ENCODE measurements at regions not wholly inside any gene's neighbourhood (a gene's known extent, or its start where the extent isn't known, plus 50 kb on each side); places are given as distances from the start of the nearest gene placed in this dataset.

DNA sequence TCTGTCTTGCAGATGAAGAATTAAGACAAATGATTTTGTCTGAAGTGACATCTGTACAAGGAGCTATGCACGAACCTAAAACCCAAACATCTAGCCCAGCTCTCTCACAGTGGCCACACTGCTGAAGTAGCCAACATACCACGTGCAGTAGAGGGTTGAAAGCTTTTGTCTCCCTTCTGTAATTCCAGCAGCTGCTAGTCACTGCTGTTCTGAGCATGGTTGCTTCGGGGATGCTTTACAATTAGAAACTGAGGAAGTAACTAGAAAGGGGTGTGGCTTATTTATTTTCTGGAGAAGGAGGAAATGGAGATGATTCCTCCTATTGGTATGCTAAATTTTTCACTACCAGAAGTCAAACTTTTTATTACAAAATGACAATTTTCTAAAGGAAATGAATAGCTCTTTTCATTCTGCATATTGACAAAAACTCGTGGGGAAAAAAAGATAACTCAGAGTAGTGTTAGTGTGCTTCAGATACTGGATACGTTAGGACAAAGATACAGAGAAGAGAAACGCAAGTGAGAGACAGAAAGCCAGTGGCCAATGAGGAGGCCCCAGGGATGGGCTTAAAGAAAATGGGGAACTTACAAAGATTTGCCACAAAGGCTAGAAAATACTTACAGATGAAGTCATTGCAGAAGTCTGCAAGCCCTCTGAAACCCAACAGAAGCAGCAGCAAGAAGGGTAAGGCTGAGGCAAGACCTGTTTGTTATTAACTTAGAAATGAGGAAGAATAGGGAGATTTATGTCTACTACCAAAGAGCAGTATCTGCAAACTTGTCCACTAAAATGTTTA, 192.7 kb upstream of the MIR17HG start:
- Histone ChIP-seq H3K9me2 (replicated peaks; ENCODE audit: insufficient read depth, low read length) (no peaks in the 10 kb centered on the region), H2AFZ (ENCODE audit: low read length) (no peak overlapping the region), H3K9ac (ENCODE audit: low read length) (no peak overlapping the region), H3K4me2 (ENCODE audit: low read depth, low read length, poor library complexity, severe bottlenecking) (no peak overlapping the region), H3K9me3 (ENCODE audit: low read length) (no peaks in the 10 kb centered on the region), H3K4me1 (ENCODE audit: low read length) (no peaks in the 10 kb centered on the region), H3K36me3 (ENCODE audit: insufficient read depth, low read length) (no peaks in the 10 kb centered on the region), H3K4me3 (ENCODE audit: low read length) (no peak overlapping the region), H3K27ac (ENCODE audit: low read length) (no peak overlapping the region), H4K20me1 (ENCODE audit: insufficient read depth, low read depth, low read length) (no peaks in the 10 kb centered on the region), H3K27me3 (ENCODE audit: low read length) (no peaks in the 10 kb centered on the region), H3K79me2 (ENCODE audit: low read length) (no peaks in the 10 kb centered on the region)
- peak; percentile 48 for DNase-seq

DNA sequence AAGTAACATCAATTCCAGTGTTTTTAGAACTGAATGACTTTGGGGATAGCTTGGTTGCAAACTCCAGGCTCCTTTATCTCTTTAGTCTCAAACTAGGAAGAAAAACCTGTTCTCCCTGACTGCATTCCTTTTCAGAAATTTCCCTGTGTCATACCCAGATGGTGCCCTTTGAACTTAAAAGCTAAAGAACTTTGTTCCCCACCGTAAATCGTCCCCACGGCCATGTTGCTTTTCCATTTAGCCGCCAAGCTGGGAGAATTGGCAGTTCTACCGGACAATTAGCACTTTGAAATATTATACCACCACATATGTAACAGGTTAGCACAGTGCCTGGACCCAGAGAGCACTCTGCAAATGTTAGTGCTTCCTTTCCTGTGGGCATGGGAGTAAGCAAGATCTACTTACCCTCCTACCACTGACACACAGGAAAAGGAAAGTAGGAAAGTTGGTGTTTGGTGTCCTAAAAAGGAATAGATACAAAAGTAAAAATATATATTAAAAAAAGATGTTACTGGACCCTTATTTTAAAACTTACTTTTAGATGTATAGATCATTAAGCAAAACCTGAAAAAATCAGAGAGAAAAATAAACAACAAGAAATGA, 191.9 kb upstream of the MIR17HG start:
- Histone ChIP-seq H2AFZ (ENCODE audit: low read length) (no peak overlapping the region), H3K9ac (ENCODE audit: low read length) (no peak overlapping the region), H3K4me1 (ENCODE audit: low read length) (no peaks in the 10 kb centered on the region), H4K20me1 (ENCODE audit: insufficient read depth, low read depth, low read length) (no peaks in the 10 kb centered on the region), H3K27ac (ENCODE audit: low read length) (no peak overlapping the region), H3K4me3 (ENCODE audit: low read length) (no peak overlapping the region), H3K79me2 (ENCODE audit: low read length) (no peaks in the 10 kb centered on the region), H3K9me3 (ENCODE audit: low read length) (no peaks in the 10 kb centered on the region), H3K4me2 (ENCODE audit: low read depth, low read length, poor library complexity, severe bottlenecking) (no peak overlapping the region), H3K27me3 (ENCODE audit: low read length) (no peaks in the 10 kb centered on the region), H3K36me3 (ENCODE audit: insufficient read depth, low read length) (no peaks in the 10 kb centered on the region), H3K9me2 (replicated peaks; ENCODE audit: insufficient read depth, low read length) (no peaks in the 10 kb centered on the region)
- DNase-seq, result no peak

DNA sequence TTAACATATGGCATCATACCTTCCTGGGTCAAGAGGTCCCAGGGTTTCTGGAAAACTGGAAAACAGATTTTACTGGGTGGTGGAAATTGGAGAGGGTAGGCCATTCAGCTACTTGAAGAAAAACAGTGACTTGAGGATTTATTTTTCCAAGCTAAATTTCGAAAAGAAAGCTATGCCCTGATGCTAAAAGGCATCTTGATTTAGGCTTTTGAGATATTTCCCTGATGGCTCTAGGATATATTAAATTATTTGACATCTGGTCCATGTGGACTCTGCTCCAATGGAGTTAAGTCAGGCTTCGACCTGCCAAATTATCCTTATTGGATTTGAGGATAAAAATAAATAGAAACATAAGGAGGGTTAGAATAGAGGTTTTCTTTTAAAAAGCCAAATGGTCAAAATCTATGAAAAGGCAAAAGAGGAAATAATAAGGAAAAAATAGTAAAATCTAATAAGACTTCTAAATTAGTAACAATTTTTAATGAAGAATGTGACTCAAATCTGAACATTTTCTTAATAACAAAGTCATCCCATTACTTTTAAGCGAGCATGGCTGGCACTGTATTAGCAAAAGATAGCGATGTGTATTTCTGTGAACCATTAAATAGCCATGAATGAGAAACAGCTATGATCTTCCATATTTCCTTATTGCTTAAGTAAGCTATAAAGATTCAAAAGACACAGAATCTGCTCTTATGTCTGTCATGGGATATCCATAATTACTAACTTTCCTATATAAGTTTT, 190.0 kb upstream of the MIR17HG start:
- H3K27me3 ChIP-seq (ENCODE audit: low read length), result no peaks in the 10 kb centered on the region
- H3K9me3 ChIP-seq (ENCODE audit: low read length), result no peaks in the 10 kb centered on the region
- H3K4me2 ChIP-seq (ENCODE audit: low read depth, low read length, poor library complexity, severe bottlenecking), result no peak overlapping the region
- no peaks in the 10 kb centered on the region for H4K20me1 ChIP-seq (ENCODE audit: insufficient read depth, low read depth, low read length)
- H3K9me2 ChIP-seq (replicated peaks; ENCODE audit: insufficient read depth, low read length), result no peaks in the 10 kb centered on the region
- H3K36me3 ChIP-seq (ENCODE audit: insufficient read depth, low read length), result no peaks in the 10 kb centered on the region
- no peak for DNase-seq
- no peak overlapping the region for H3K9ac ChIP-seq (ENCODE audit: low read length)
- H2AFZ ChIP-seq (ENCODE audit: low read length), result no peak overlapping the region
- H3K4me1 ChIP-seq (ENCODE audit: low read length), result no peaks in the 10 kb centered on the region
- H3K79me2 ChIP-seq (ENCODE audit: low read length), result no peaks in the 10 kb centered on the region
- H3K27ac ChIP-seq (ENCODE audit: low read length), result no peak overlapping the region
- no peak overlapping the region for H3K4me3 ChIP-seq (ENCODE audit: low read length)

DNA sequence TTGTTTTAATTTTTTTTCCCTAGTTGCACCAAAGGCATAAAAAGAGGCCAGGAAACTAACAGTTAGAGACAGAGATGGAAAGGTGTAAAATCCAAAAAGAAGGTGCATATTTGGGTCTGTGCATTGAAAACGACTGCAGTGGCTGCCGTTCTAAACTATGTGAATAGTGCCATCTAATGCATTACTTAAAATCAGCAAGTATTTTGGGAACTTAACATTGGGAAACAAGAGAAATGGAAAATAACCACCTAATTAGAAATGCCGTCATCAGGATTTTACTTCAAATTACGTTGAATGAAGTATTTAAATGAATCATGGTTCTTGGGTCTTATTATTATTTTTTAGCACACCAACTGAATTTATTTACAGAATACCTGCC, 189.5 kb upstream of the MIR17HG start:
- Histone ChIP-seq H3K27ac (ENCODE audit: low read length) (no peak overlapping the region), H3K79me2 (ENCODE audit: low read length) (no peaks in the 10 kb centered on the region), H3K9me2 (replicated peaks; ENCODE audit: insufficient read depth, low read length) (no peaks in the 10 kb centered on the region), H3K36me3 (ENCODE audit: insufficient read depth, low read length) (no peaks in the 10 kb centered on the region), H3K4me3 (ENCODE audit: low read length) (no peak overlapping the region), H3K9me3 (ENCODE audit: low read length) (no peaks in the 10 kb centered on the region), H3K4me2 (ENCODE audit: low read depth, low read length, poor library complexity, severe bottlenecking) (no peak overlapping the region), H3K27me3 (ENCODE audit: low read length) (no peaks in the 10 kb centered on the region), H3K9ac (ENCODE audit: low read length) (no peak overlapping the region), H3K4me1 (ENCODE audit: low read length) (no peaks in the 10 kb centered on the region), H2AFZ (ENCODE audit: low read length) (no peak overlapping the region), H4K20me1 (ENCODE audit: insufficient read depth, low read depth, low read length) (no peaks in the 10 kb centered on the region)
- DNase-seq, result no peak

DNA sequence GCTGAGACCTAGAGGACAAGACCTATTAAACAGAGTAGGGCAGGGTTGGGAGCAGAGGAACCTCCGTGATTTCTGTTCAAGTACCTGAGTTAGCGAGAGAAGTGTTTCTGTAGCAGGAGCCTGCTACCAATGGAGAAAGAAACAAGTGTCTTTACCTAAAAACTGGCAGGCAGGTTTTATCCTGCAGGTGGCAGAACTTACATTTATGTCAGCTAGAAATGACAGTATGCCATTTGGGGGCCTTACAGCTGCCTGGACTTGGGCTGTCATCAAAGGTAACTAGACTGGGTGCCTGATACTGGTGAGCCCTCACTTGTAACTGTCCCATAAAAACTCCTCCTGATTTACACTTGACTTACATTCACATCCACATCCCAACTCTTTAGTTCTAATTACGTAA, 185.3 kb upstream of the MIR17HG start:
- no peaks in the 10 kb centered on the region for H4K20me1 ChIP-seq (ENCODE audit: insufficient read depth, low read depth, low read length)
- H3K27me3 ChIP-seq (ENCODE audit: low read length), result no peaks in the 10 kb centered on the region
- no peaks in the 10 kb centered on the region for H3K36me3 ChIP-seq (ENCODE audit: insufficient read depth, low read length)
- H3K4me1 ChIP-seq (ENCODE audit: low read length), result no peaks in the 10 kb centered on the region
- H3K4me2 ChIP-seq (ENCODE audit: low read depth, low read length, poor library complexity, severe bottlenecking), result no peak overlapping the region
- H3K9ac ChIP-seq (ENCODE audit: low read length), result no peak overlapping the region
- H3K4me3 ChIP-seq (ENCODE audit: low read length), result no peak overlapping the region
- no peaks in the 10 kb centered on the region for H3K79me2 ChIP-seq (ENCODE audit: low read length)
- no peak overlapping the region for H2AFZ ChIP-seq (ENCODE audit: low read length)
- no peaks in the 10 kb centered on the region for H3K9me3 ChIP-seq (ENCODE audit: low read length)
- H3K27ac ChIP-seq (ENCODE audit: low read length), result no peak overlapping the region
- no peaks in the 10 kb centered on the region for H3K9me2 ChIP-seq (replicated peaks; ENCODE audit: insufficient read depth, low read length)
- peak; percentile 62 for DNase-seq

DNA sequence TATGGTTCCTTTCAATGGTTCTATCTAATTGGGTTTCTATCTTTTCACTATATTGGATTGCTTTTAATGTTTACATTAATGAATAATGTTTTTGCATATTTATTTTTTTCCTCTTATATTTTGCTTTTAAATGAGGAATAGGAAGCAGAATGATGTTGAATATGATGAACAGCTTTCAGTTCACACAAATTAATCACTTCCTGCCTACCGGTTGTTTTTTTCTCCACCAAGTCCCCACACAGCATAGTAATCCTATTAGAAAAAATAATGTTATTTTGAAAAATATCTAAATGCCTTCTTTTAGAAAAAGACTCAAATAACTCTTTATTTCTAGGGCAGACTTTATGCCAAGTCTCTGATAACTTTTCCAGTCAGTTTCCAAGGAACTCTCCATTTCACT, 184.9 kb upstream of the MIR17HG start:
- no peak for DNase-seq
- Histone ChIP-seq H3K4me3 (ENCODE audit: low read length) (no peak overlapping the region), H3K27ac (ENCODE audit: low read length) (no peak overlapping the region), H4K20me1 (ENCODE audit: insufficient read depth, low read depth, low read length) (no peaks in the 10 kb centered on the region), H2AFZ (ENCODE audit: low read length) (no peak overlapping the region), H3K4me1 (ENCODE audit: low read length) (no peaks in the 10 kb centered on the region), H3K9me3 (ENCODE audit: low read length) (no peaks in the 10 kb centered on the region), H3K9ac (ENCODE audit: low read length) (no peak overlapping the region), H3K27me3 (ENCODE audit: low read length) (no peaks in the 10 kb centered on the region), H3K79me2 (ENCODE audit: low read length) (no peaks in the 10 kb centered on the region), H3K36me3 (ENCODE audit: insufficient read depth, low read length) (no peaks in the 10 kb centered on the region), H3K9me2 (replicated peaks; ENCODE audit: insufficient read depth, low read length) (no peaks in the 10 kb centered on the region), H3K4me2 (ENCODE audit: low read depth, low read length, poor library complexity, severe bottlenecking) (no peak overlapping the region)

DNA sequence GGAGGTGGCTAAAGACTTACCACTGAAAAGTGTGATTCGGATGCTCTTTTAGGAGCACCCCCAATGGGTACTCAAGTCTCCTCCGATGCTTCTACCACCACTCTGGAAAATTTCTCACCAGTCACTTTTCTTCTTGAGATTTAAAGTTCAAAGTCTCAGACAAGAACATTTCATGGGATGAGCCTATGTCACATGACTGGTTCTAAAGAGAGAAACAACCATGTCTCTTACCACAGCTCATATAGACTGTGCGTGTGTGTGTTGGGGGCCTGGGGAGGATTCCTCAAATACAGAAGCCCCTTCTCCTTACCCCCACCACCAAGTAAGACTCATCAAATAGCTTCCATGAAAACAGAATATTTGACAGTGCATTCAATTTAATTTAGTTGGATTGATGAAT, 181.7 kb upstream of the MIR17HG start:
- Histone ChIP-seq H3K27me3 (ENCODE audit: low read length) (no peaks in the 10 kb centered on the region), H3K9ac (ENCODE audit: low read length) (no peak overlapping the region), H3K36me3 (ENCODE audit: insufficient read depth, low read length) (no peaks in the 10 kb centered on the region), H3K27ac (ENCODE audit: low read length) (no peak overlapping the region), H3K4me1 (ENCODE audit: low read length) (no peaks in the 10 kb centered on the region), H3K9me3 (ENCODE audit: low read length) (no peaks in the 10 kb centered on the region), H3K4me2 (ENCODE audit: low read depth, low read length, poor library complexity, severe bottlenecking) (no peak overlapping the region), H4K20me1 (ENCODE audit: insufficient read depth, low read depth, low read length) (no peaks in the 10 kb centered on the region), H3K4me3 (ENCODE audit: low read length) (no peak overlapping the region), H3K79me2 (ENCODE audit: low read length) (no peaks in the 10 kb centered on the region), H3K9me2 (replicated peaks; ENCODE audit: insufficient read depth, low read length) (no peaks in the 10 kb centered on the region), H2AFZ (ENCODE audit: low read length) (no peak overlapping the region)
- no peak for DNase-seq

DNA sequence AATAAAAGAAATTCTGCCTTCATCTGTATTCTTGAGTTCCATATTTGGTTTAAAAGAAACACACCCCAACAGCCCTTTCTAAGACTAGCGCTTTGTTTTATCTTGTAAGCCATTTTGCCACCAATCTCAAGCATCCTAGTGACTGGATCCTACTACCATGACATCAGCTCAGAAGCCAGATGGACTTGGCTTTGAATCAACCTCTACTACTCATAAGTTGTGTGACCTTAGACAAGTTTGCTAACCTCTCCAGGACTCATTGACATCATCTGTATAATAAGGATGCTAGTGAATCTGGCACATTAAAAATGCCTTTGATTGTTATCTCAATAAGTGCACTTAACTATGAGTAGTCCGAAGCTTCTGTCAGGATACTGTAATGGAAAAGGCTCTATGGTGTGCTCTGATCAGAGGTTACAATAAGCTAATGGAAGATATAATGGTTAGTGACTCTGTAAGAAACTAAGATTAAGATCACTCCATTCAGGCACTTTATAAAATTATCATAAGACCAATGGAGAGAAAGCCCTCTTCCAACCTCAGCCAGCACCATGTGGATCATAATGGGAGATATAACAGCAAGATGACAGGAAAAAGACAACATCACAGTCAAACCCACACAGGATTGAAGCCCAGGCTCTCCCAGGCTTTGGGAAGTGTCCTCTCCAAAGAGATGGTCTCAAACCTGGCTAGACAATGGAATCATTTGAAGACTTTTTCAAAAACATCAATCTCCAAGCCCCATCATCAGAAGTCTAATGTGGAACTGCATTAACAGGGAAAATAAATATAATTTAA, 180.6 kb upstream of the MIR17HG start:
- Histone ChIP-seq H3K9me2 (replicated peaks; ENCODE audit: insufficient read depth, low read length) (no peaks in the 10 kb centered on the region), H3K9ac (ENCODE audit: low read length) (no peak overlapping the region), H3K4me3 (ENCODE audit: low read length) (no peak overlapping the region), H2AFZ (ENCODE audit: low read length) (no peak overlapping the region), H3K36me3 (ENCODE audit: insufficient read depth, low read length) (no peaks in the 10 kb centered on the region), H3K4me1 (ENCODE audit: low read length) (no peaks in the 10 kb centered on the region), H3K4me2 (ENCODE audit: low read depth, low read length, poor library complexity, severe bottlenecking) (no peak overlapping the region), H3K27ac (ENCODE audit: low read length) (no peak overlapping the region), H3K27me3 (ENCODE audit: low read length) (no peaks in the 10 kb centered on the region), H3K9me3 (ENCODE audit: low read length) (no peaks in the 10 kb centered on the region), H3K79me2 (ENCODE audit: low read length) (no peaks in the 10 kb centered on the region), H4K20me1 (ENCODE audit: insufficient read depth, low read depth, low read length) (no peaks in the 10 kb centered on the region)
- DNase-seq, result no peak
